ENCODE measurements at regions not wholly inside any gene's neighbourhood (a gene's known extent, or its start where the extent isn't known, plus 50 kb on each side); places are given as distances from the start of the nearest gene placed in this dataset.

DNA sequence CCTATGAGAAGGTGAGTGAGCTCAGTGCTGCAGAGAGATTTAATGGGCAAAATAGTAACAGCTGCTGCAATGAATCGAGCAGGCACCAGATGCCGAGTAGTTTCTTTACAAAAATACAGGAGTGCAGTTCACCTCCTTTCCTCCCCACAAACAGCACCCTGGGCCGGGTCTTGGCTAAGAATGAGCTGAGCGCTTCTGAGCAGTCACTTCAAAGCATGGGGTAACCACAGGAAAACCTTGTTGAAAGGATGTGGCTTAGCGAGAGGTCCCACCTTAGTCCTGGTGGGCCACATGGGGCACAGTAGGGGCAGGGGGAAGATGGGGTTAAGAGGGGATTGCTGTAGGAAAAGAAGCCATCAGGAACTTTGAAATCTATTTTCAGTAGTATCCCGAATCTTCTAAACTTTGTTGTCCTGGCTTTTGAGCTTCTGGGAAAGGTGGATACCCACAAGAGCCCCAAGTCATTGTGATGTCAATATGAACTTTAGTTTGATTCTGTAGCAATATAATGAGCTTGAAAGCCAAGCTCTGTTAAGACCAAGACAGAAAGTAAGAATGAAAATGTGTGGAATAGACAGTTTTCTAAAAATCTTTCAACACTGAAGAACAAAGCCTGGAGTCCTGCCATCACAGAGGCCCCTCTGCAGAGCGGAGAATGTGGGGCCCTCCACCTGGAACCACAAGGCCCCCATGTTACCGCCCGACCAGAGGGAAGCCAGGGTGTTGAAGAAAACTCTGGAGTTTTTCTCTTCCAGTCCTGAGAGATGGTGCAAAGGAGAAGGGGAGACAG, 101.0 kb upstream of the ZNF236 start:
- no peak overlapping the region for H3K4me3 Mint-ChIP-seq
- DNase-seq (ENCODE audit: low spot score) = no peak
- no peak overlapping the region for H3K27ac Mint-ChIP-seq
- ATAC-seq = no peak
- ChIA-PET CTCF (interaction anchor here (1.1 kb wide), 1 partner anchor 12 kb away, joined by 3 read pairs; no protein-coding TSS in a partner anchor), POLR2A (no interaction called here)
- no peaks in the 10 kb centered on the region for H3K4me1 Mint-ChIP-seq
- peaks cover 3% of the 10 kb centered on the region; the same call in 1 of the 2 replicates for H3K36me3 Mint-ChIP-seq
- no peaks in the 10 kb centered on the region for H3K27me3 Mint-ChIP-seq (ENCODE audit: low read depth)
- H3K9me3 Mint-ChIP-seq = peaks cover 21% of the 10 kb centered on the region
- TF ChIP-seq OVOL2 (CRISPR knock-in tag; IDR thresholded peaks at IDR 0.05; ENCODE audit: borderline replicate concordance) (no peak), NR1H2 (CRISPR knock-in tag; IDR thresholded peaks at IDR 0.05) (no peak), ZBTB43 (CRISPR knock-in tag; IDR thresholded peaks at IDR 0.05) (no peak), TEAD4 (CRISPR knock-in tag; IDR thresholded peaks at IDR 0.05) (no peak), ZNF138 (CRISPR knock-in tag; conservative IDR thresholded peaks at IDR 0.05) (no peak), TP53 (CRISPR knock-in tag; IDR thresholded peaks at IDR 0.05) (no peak)
- TF ChIP-seq, protein P1, sequence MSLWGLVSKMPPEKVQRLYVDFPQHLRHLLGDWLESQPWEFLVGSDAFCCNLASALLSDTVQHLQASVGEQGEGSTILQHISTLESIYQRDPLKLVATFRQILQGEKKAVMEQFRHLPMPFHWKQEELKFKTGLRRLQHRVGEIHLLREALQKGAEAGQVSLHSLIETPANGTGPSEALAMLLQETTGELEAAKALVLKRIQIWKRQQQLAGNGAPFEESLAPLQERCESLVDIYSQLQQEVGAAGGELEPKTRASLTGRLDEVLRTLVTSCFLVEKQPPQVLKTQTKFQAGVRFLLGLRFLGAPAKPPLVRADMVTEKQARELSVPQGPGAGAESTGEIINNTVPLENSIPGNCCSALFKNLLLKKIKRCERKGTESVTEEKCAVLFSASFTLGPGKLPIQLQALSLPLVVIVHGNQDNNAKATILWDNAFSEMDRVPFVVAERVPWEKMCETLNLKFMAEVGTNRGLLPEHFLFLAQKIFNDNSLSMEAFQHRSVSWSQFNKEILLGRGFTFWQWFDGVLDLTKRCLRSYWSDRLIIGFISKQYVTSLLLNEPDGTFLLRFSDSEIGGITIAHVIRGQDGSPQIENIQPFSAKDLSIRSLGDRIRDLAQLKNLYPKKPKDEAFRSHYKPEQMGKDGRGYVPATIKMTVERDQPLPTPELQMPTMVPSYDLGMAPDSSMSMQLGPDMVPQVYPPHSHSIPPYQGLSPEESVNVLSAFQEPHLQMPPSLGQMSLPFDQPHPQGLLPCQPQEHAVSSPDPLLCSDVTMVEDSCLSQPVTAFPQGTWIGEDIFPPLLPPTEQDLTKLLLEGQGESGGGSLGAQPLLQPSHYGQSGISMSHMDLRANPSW (CRISPR knock-in tag; conservative IDR thresholded peaks at IDR 0.05; ENCODE audit: low read depth) = no peak
- TF ChIP-seq, protein P2, sequence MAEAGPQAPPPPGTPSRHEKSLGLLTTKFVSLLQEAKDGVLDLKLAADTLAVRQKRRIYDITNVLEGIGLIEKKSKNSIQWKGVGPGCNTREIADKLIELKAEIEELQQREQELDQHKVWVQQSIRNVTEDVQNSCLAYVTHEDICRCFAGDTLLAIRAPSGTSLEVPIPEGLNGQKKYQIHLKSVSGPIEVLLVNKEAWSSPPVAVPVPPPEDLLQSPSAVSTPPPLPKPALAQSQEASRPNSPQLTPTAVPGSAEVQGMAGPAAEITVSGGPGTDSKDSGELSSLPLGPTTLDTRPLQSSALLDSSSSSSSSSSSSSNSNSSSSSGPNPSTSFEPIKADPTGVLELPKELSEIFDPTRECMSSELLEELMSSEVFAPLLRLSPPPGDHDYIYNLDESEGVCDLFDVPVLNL (CRISPR knock-in tag; IDR thresholded peaks at IDR 0.05; ENCODE audit: borderline replicate concordance, low read depth) = no peak

GRCh38 chr18:76720683-76721082, 101.7 kb upstream of the ZNF236 start:
- H3K27ac Mint-ChIP-seq = no peak overlapping the region
- no peaks in the 10 kb centered on the region for H3K27me3 Mint-ChIP-seq (ENCODE audit: low read depth)
- H3K36me3 Mint-ChIP-seq = no peaks in the 10 kb centered on the region; the same call in 1 of the 2 replicates
- H3K4me1 Mint-ChIP-seq = no peaks in the 10 kb centered on the region
- H3K4me3 Mint-ChIP-seq = no peak overlapping the region
- DNase-seq (ENCODE audit: low spot score) = no peak
- POLR2A ChIA-PET = no interaction called here
- H3K9me3 Mint-ChIP-seq = peaks cover 15% of the 10 kb centered on the region
- no peak for TF ChIP-seq FOXP1 (CRISPR knock-in tag; IDR thresholded peaks at IDR 0.05; ENCODE audit: borderline replicate concordance)
- no peak for TF ChIP-seq ZBTB43 (CRISPR knock-in tag; IDR thresholded peaks at IDR 0.05)
- TF ChIP-seq KAT7 (CRISPR knock-in tag; IDR thresholded peaks at IDR 0.05; ENCODE audit: borderline replicate concordance) = no peak
- no peak for TF ChIP-seq ZNF232 (CRISPR knock-in tag; IDR thresholded peaks at IDR 0.05)
- TF ChIP-seq ATF1 (CRISPR knock-in tag; IDR thresholded peaks at IDR 0.05) = no peak
- TF ChIP-seq ZNF512 (CRISPR knock-in tag; IDR thresholded peaks at IDR 0.05; ENCODE audit: borderline replicate concordance) = no peak
- TF ChIP-seq, protein P3, sequence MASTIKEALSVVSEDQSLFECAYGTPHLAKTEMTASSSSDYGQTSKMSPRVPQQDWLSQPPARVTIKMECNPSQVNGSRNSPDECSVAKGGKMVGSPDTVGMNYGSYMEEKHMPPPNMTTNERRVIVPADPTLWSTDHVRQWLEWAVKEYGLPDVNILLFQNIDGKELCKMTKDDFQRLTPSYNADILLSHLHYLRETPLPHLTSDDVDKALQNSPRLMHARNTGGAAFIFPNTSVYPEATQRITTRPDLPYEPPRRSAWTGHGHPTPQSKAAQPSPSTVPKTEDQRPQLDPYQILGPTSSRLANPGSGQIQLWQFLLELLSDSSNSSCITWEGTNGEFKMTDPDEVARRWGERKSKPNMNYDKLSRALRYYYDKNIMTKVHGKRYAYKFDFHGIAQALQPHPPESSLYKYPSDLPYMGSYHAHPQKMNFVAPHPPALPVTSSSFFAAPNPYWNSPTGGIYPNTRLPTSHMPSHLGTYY (CRISPR knock-in tag; IDR thresholded peaks at IDR 0.05) = no peak
- no peak for TF ChIP-seq ZNF263 (CRISPR knock-in tag; IDR thresholded peaks at IDR 0.05; ENCODE audit: low read depth)
- no peak for TF ChIP-seq ZNF121 (CRISPR knock-in tag; IDR thresholded peaks at IDR 0.05)
- TF ChIP-seq, protein P2 (CRISPR knock-in tag; IDR thresholded peaks at IDR 0.05; ENCODE audit: borderline replicate concordance, low read depth) = no peak
- TF ChIP-seq FOXJ3 (CRISPR knock-in tag; IDR thresholded peaks at IDR 0.05; ENCODE audit: borderline replicate concordance) = no peak
- TF ChIP-seq, protein P4, sequence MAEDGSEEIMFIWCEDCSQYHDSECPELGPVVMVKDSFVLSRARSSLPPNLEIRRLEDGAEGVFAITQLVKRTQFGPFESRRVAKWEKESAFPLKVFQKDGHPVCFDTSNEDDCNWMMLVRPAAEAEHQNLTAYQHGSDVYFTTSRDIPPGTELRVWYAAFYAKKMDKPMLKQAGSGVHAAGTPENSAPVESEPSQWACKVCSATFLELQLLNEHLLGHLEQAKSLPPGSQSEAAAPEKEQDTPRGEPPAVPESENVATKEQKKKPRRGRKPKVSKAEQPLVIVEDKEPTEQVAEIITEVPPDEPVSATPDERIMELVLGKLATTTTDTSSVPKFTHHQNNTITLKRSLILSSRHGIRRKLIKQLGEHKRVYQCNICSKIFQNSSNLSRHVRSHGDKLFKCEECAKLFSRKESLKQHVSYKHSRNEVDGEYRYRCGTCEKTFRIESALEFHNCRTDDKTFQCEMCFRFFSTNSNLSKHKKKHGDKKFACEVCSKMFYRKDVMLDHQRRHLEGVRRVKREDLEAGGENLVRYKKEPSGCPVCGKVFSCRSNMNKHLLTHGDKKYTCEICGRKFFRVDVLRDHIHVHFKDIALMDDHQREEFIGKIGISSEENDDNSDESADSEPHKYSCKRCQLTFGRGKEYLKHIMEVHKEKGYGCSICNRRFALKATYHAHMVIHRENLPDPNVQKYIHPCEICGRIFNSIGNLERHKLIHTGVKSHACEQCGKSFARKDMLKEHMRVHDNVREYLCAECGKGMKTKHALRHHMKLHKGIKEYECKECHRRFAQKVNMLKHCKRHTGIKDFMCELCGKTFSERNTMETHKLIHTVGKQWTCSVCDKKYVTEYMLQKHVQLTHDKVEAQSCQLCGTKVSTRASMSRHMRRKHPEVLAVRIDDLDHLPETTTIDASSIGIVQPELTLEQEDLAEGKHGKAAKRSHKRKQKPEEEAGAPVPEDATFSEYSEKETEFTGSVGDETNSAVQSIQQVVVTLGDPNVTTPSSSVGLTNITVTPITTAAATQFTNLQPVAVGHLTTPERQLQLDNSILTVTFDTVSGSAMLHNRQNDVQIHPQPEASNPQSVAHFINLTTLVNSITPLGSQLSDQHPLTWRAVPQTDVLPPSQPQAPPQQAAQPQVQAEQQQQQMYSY (CRISPR knock-in tag; IDR thresholded peaks at IDR 0.05) = no peak
- CTCF ChIA-PET = no interaction called here
- no peak for ATAC-seq
